ENCODE measurements at regions not wholly inside any gene's neighbourhood (a gene's known extent, or its start where the extent isn't known, plus 50 kb on each side); places are given as distances from the start of the nearest gene placed in this dataset.

- DNase-seq (no peak), ATAC-seq (no peak)
- no peak overlapping the region for H3K4me3 ChIP-seq
- H3K9me3 ChIP-seq, result no peaks in the 10 kb centered on the region
- no peaks in the 10 kb centered on the region for H3K4me1 ChIP-seq (ENCODE audit: low read depth)
- intact Hi-C loops (cut with DNase I, micrococcal nuclease), result no loop called here
- H3K36me3 ChIP-seq (ENCODE audit: low read depth), result no peaks in the 10 kb centered on the region
- no peak for TF ChIP-seq CTCF (IDR thresholded peaks at IDR 0.05)
These were observed 89.6 kb upstream of the SETBP1 start for GRCh38 chr18:44590956-44591670.

GRCh38 chr18:44592639-44593038, 88.0 kb upstream of the SETBP1 start:
- TF ChIP-seq CTCF (IDR thresholded peaks at IDR 0.05), result no peak
- ATAC-seq, result no peak
- DNase-seq, result no peak
- Histone ChIP-seq H3K4me1 (ENCODE audit: low read depth) (no peaks in the 10 kb centered on the region), H3K9me3 (no peaks in the 10 kb centered on the region), H3K36me3 (ENCODE audit: low read depth) (no peaks in the 10 kb centered on the region), H3K4me3 (no peak overlapping the region)
- intact Hi-C loops (cut with DNase I, micrococcal nuclease), result no loop called here

DNA sequence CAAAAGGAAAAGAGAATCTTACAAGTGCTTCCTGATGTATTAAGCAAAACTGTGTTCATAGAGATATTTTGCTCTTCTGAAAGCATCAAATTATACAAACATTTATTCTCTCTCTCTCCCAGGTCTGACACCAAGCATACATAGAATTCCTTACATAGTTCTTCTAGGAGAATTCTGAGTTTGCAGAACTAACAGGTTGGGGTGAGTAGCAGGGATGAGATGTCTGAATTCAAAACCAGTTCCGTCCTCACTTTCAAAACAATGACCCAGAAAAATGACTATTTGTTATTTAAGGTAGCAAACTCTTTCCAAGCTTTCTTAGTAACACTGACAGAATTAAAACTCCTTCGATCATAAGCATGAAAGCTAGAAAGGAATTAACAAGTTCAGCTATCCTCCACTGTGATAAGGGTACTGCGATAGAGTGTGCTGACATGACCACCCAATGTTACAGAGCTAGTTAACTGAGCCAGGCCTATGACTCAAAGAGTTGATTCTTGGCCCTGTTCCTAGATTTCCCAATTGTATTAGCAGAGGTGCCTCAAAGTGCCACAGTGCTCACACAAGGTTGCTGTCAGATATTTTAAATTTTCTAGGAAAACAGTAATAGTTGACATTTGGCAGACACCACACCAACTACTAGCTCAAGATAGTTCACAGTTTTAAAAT, 85.8 kb upstream of the SETBP1 start:
- no peaks in the 10 kb centered on the region for H3K36me3 ChIP-seq (ENCODE audit: low read depth)
- H3K4me1 ChIP-seq (ENCODE audit: low read depth), result no peaks in the 10 kb centered on the region
- H3K9me3 ChIP-seq, result no peaks in the 10 kb centered on the region
- DNase-seq (no peak), ATAC-seq (no peak)
- intact Hi-C loops (cut with DNase I, micrococcal nuclease), result no loop called here
- no peak overlapping the region for H3K4me3 ChIP-seq
- no peak for TF ChIP-seq CTCF (IDR thresholded peaks at IDR 0.05)

GRCh38 chr18:44597797-44598196, 82.9 kb upstream of the SETBP1 start:
- Histone ChIP-seq H3K4me1 (ENCODE audit: low read depth) (no peaks in the 10 kb centered on the region), H3K4me3 (no peak overlapping the region), H3K36me3 (ENCODE audit: low read depth) (no peaks in the 10 kb centered on the region), H3K9me3 (no peaks in the 10 kb centered on the region)
- DNase-seq (no peak), ATAC-seq (no peak)
- no peak for TF ChIP-seq CTCF (IDR thresholded peaks at IDR 0.05)
- intact Hi-C loops (cut with DNase I, micrococcal nuclease), result no loop called here

DNA sequence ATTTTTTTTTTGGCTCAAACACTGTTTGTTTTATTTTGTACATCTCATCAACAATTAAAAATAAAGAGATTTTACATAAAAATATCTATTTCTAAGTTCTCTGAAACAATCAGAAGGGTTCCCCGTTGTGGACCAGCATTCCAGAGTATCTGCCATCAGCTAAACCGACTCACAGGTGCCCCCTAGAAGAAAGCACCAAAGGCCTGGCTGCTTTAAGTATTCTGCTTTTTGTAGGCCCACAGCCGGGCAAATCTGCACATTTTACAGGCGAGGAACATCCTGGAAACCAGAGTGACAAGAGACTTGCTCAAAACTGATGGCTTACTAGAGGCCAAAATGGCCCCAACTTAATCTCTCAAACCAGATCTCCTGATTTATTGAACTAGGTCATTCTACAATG, 82.2 kb upstream of the SETBP1 start:
- ATAC-seq (no peak), DNase-seq (no peak)
- H3K36me3 ChIP-seq (ENCODE audit: low read depth), result no peaks in the 10 kb centered on the region
- no peaks in the 10 kb centered on the region for H3K9me3 ChIP-seq
- no peak for TF ChIP-seq CTCF (IDR thresholded peaks at IDR 0.05)
- intact Hi-C loops (cut with DNase I, micrococcal nuclease), result no loop called here
- no peak overlapping the region for H3K4me3 ChIP-seq
- no peaks in the 10 kb centered on the region for H3K4me1 ChIP-seq (ENCODE audit: low read depth)
